ENCODE measurements at regions not wholly inside any gene's neighbourhood (a gene's known extent, or its start where the extent isn't known, plus 50 kb on each side); places are given as distances from the start of the nearest gene placed in this dataset.
"Not testable (repeated sequence)": the region's sequence is repeated elsewhere in the genome, so short reads cannot be mapped to it uniquely, and the experiment has no call there.

GRCh38 chr2:89026296-89026695, 334.8 kb downstream of the RPIA start:
- DNase-seq: not testable (repeated sequence)

- DNase-seq: not testable (repeated sequence)
These were observed 335.6 kb downstream of the RPIA start for GRCh38 chr2:89027115-89027514.

GRCh38 chr2:89027536-89027935, 336.1 kb downstream of the RPIA start:
- DNase-seq: not testable (repeated sequence)

GRCh38 chr2:89029257-89029656, 337.8 kb downstream of the RPIA start:
- DNase-seq: not testable (repeated sequence)

GRCh38 chr2:89048138-89049066, 356.9 kb downstream of the RPIA start:
- not testable (repeated sequence) for DNase-seq

GRCh38 chr2:89058616-89059015, 367.1 kb downstream of the RPIA start:
- DNase-seq: not testable (repeated sequence)

GRCh38 chr2:89061174-89061573, 369.7 kb downstream of the RPIA start:
- DNase-seq: not testable (repeated sequence)

GRCh38 chr2:89076771-89077170, 385.3 kb downstream of the RPIA start:
- DNase-seq: not testable (repeated sequence)

GRCh38 chr2:89092911-89093310, 401.4 kb downstream of the RPIA start:
- DNase-seq: not testable (repeated sequence)

- not testable (repeated sequence) for DNase-seq
These were observed 403.6 kb downstream of the RPIA start for GRCh38 chr2:89095060-89095459.

- not testable (repeated sequence) for DNase-seq
These were observed 411.1 kb downstream of the RPIA start for GRCh38 chr2:89102587-89102986.

GRCh38 chr2:89106369-89107019, 415.0 kb downstream of the RPIA start:
- not testable (repeated sequence) for DNase-seq

GRCh38 chr2:89112434-89112833, 421.0 kb downstream of the RPIA start:
- not testable (repeated sequence) for DNase-seq

- DNase-seq: not testable (repeated sequence)
These were observed 421.8 kb downstream of the RPIA start for GRCh38 chr2:89113286-89113685.

- not testable (repeated sequence) for DNase-seq
These were observed 438.0 kb downstream of the RPIA start for GRCh38 chr2:89129440-89129839.

GRCh38 chr2:89130665-89131308, 439.3 kb downstream of the RPIA start:
- not testable (repeated sequence) for DNase-seq

GRCh38 chr2:89142959-89143358, 451.5 kb downstream of the RPIA start:
- not testable (repeated sequence) for DNase-seq

GRCh38 chr2:89145342-89145741, 453.9 kb downstream of the RPIA start:
- DNase-seq: not testable (repeated sequence)

- DNase-seq: not testable (repeated sequence)
These were observed 456.8 kb downstream of the RPIA start for GRCh38 chr2:89148256-89148655.

GRCh38 chr2:89151699-89152098, 460.2 kb downstream of the RPIA start:
- not testable (repeated sequence) for DNase-seq

- DNase-seq: not testable (repeated sequence)
These were observed 461.0 kb downstream of the RPIA start for GRCh38 chr2:89152501-89152900.

GRCh38 chr2:89153210-89153609, 461.7 kb downstream of the RPIA start:
- not testable (repeated sequence) for DNase-seq

GRCh38 chr2:89154247-89154682, 462.8 kb downstream of the RPIA start:
- not testable (repeated sequence) for DNase-seq

Data from T1000 (cell line).